ENCODE measurements at regions not wholly inside any gene's neighbourhood (a gene's known extent, or its start where the extent isn't known, plus 50 kb on each side); places are given as distances from the start of the nearest gene placed in this dataset.

- H3K36me3 ChIP-seq (ENCODE audit: control insufficient read depth in 2 of 2, insufficient read depth in 2 of 2, low read length in 1 of 2): no peaks in the 10 kb centered on the region
- no peaks in the 10 kb centered on the region for H3K27me3 ChIP-seq (ENCODE audit: control insufficient read depth in 1 of 2, insufficient read depth in 2 of 2, low read length in 2 of 2)
- H3K4me1 ChIP-seq (ENCODE audit: control insufficient read depth in 2 of 2, insufficient read depth in 2 of 2, low read length in 1 of 2): no peaks in the 10 kb centered on the region
- no peak overlapping the region for H3K27ac ChIP-seq (ENCODE audit: low read depth in 2 of 2, low read length in 1 of 2)
- H3K4me3 ChIP-seq (ENCODE audit: low read depth in 1 of 2, low read length in 2 of 2): no peak overlapping the region
- 72 to 90% methylated on average over 7 of the region's 7 CpGs for WGBS, 2 donors
- H3K9me3 ChIP-seq (ENCODE audit: control insufficient read depth in 2 of 2, insufficient read depth in 1 of 2, low read depth in 1 of 2, low read length in 1 of 2): no peaks in the 10 kb centered on the region
Measured at GRCh38 chr18:75530566-75531211, 103.2 kb upstream of the SMIM21 start.

- Histone ChIP-seq H3K36me3 (ENCODE audit: control insufficient read depth in 2 of 2, insufficient read depth in 2 of 2, low read length in 1 of 2) (no peaks in the 10 kb centered on the region), H3K4me3 (ENCODE audit: low read depth in 1 of 2, low read length in 2 of 2) (no peak overlapping the region), H3K27me3 (ENCODE audit: control insufficient read depth in 1 of 2, insufficient read depth in 2 of 2, low read length in 2 of 2) (no peaks in the 10 kb centered on the region), H3K9me3 (ENCODE audit: control insufficient read depth in 2 of 2, insufficient read depth in 1 of 2, low read depth in 1 of 2, low read length in 1 of 2) (no peaks in the 10 kb centered on the region), H3K4me1 (ENCODE audit: control insufficient read depth in 2 of 2, insufficient read depth in 2 of 2, low read length in 1 of 2) (no peaks in the 10 kb centered on the region), H3K27ac (ENCODE audit: low read depth in 2 of 2, low read length in 1 of 2) (no peak overlapping the region)
- 56 to 63% methylated on average over 4 of the region's 4 CpGs for WGBS, 2 donors
Measured at GRCh38 chr18:75530118-75530517, 102.6 kb upstream of the SMIM21 start.

- no peaks in the 10 kb centered on the region for H3K27me3 ChIP-seq (ENCODE audit: control insufficient read depth in 1 of 2, insufficient read depth in 2 of 2, low read length in 2 of 2)
- no peaks in the 10 kb centered on the region for H3K9me3 ChIP-seq (ENCODE audit: control insufficient read depth in 2 of 2, insufficient read depth in 1 of 2, low read depth in 1 of 2, low read length in 1 of 2)
- no peak overlapping the region for H3K4me3 ChIP-seq (ENCODE audit: low read depth in 1 of 2, low read length in 2 of 2)
- WGBS, 2 donors: 83 to 85% methylated on average over 8 of the region's 8 CpGs
- no peaks in the 10 kb centered on the region for H3K4me1 ChIP-seq (ENCODE audit: control insufficient read depth in 2 of 2, insufficient read depth in 2 of 2, low read length in 1 of 2)
- no peak overlapping the region for H3K27ac ChIP-seq (ENCODE audit: low read depth in 2 of 2, low read length in 1 of 2)
- H3K36me3 ChIP-seq (ENCODE audit: control insufficient read depth in 2 of 2, insufficient read depth in 2 of 2, low read length in 1 of 2): no peaks in the 10 kb centered on the region
Measured at GRCh38 chr18:75529394-75529793, 101.9 kb upstream of the SMIM21 start.

- 83% methylated on average over 6 of the region's 6 CpGs for WGBS, 2 donors
- no peaks in the 10 kb centered on the region for H3K27me3 ChIP-seq (ENCODE audit: control insufficient read depth in 1 of 2, insufficient read depth in 2 of 2, low read length in 2 of 2)
- no peaks in the 10 kb centered on the region for H3K4me1 ChIP-seq (ENCODE audit: control insufficient read depth in 2 of 2, insufficient read depth in 2 of 2, low read length in 1 of 2)
- no peaks in the 10 kb centered on the region for H3K36me3 ChIP-seq (ENCODE audit: control insufficient read depth in 2 of 2, insufficient read depth in 2 of 2, low read length in 1 of 2)
- no peaks in the 10 kb centered on the region for H3K9me3 ChIP-seq (ENCODE audit: control insufficient read depth in 2 of 2, insufficient read depth in 1 of 2, low read depth in 1 of 2, low read length in 1 of 2)
- H3K4me3 ChIP-seq (ENCODE audit: low read depth in 1 of 2, low read length in 2 of 2): no peak overlapping the region
- H3K27ac ChIP-seq (ENCODE audit: low read depth in 2 of 2, low read length in 1 of 2): no peak overlapping the region
Measured at GRCh38 chr18:75527848-75528685, 100.6 kb upstream of the SMIM21 start.

GRCh38 chr18:75526038-75526437, 98.5 kb upstream of the SMIM21 start:
- no peaks in the 10 kb centered on the region for H3K4me1 ChIP-seq (ENCODE audit: control insufficient read depth in 2 of 2, insufficient read depth in 2 of 2, low read length in 1 of 2)
- H3K4me3 ChIP-seq (ENCODE audit: low read depth in 1 of 2, low read length in 2 of 2): no peak overlapping the region
- H3K36me3 ChIP-seq (ENCODE audit: control insufficient read depth in 2 of 2, insufficient read depth in 2 of 2, low read length in 1 of 2): no peaks in the 10 kb centered on the region
- 93% methylated on average over 6 of the region's 6 CpGs for WGBS, 2 donors
- H3K27ac ChIP-seq (ENCODE audit: low read depth in 2 of 2, low read length in 1 of 2): no peak overlapping the region
- no peaks in the 10 kb centered on the region for H3K9me3 ChIP-seq (ENCODE audit: control insufficient read depth in 2 of 2, insufficient read depth in 1 of 2, low read depth in 1 of 2, low read length in 1 of 2)
- H3K27me3 ChIP-seq (ENCODE audit: control insufficient read depth in 1 of 2, insufficient read depth in 2 of 2, low read length in 2 of 2): no peaks in the 10 kb centered on the region

- Histone ChIP-seq H3K9me3 (ENCODE audit: control insufficient read depth in 2 of 2, insufficient read depth in 1 of 2, low read depth in 1 of 2, low read length in 1 of 2) (no peaks in the 10 kb centered on the region), H3K27me3 (ENCODE audit: control insufficient read depth in 1 of 2, insufficient read depth in 2 of 2, low read length in 2 of 2) (no peaks in the 10 kb centered on the region), H3K4me3 (ENCODE audit: low read depth in 1 of 2, low read length in 2 of 2) (no peak overlapping the region), H3K27ac (ENCODE audit: low read depth in 2 of 2, low read length in 1 of 2) (no peak overlapping the region), H3K36me3 (ENCODE audit: control insufficient read depth in 2 of 2, insufficient read depth in 2 of 2, low read length in 1 of 2) (no peaks in the 10 kb centered on the region), H3K4me1 (ENCODE audit: control insufficient read depth in 2 of 2, insufficient read depth in 2 of 2, low read length in 1 of 2) (no peaks in the 10 kb centered on the region)
- WGBS, 2 donors: 79 to 84% methylated on average over 7 of the region's 7 CpGs
Measured at GRCh38 chr18:75525331-75525730, 97.8 kb upstream of the SMIM21 start.

- no peaks in the 10 kb centered on the region for H3K27me3 ChIP-seq (ENCODE audit: control insufficient read depth in 1 of 2, insufficient read depth in 2 of 2, low read length in 2 of 2)
- H3K36me3 ChIP-seq (ENCODE audit: control insufficient read depth in 2 of 2, insufficient read depth in 2 of 2, low read length in 1 of 2): no peaks in the 10 kb centered on the region
- H3K4me3 ChIP-seq (ENCODE audit: low read depth in 1 of 2, low read length in 2 of 2): no peak overlapping the region
- no peaks in the 10 kb centered on the region for H3K9me3 ChIP-seq (ENCODE audit: control insufficient read depth in 2 of 2, insufficient read depth in 1 of 2, low read depth in 1 of 2, low read length in 1 of 2)
- no peaks in the 10 kb centered on the region for H3K4me1 ChIP-seq (ENCODE audit: control insufficient read depth in 2 of 2, insufficient read depth in 2 of 2, low read length in 1 of 2)
- H3K27ac ChIP-seq (ENCODE audit: low read depth in 2 of 2, low read length in 1 of 2): no peak overlapping the region
- 79 to 87% methylated on average over 7 of the region's 7 CpGs for WGBS, 2 donors
Measured at GRCh38 chr18:75524841-75525240, 97.3 kb upstream of the SMIM21 start.

- Histone ChIP-seq H3K4me3 (ENCODE audit: low read depth in 1 of 2, low read length in 2 of 2) (no peak overlapping the region), H3K36me3 (ENCODE audit: control insufficient read depth in 2 of 2, insufficient read depth in 2 of 2, low read length in 1 of 2) (no peaks in the 10 kb centered on the region), H3K27ac (ENCODE audit: low read depth in 2 of 2, low read length in 1 of 2) (no peak overlapping the region), H3K4me1 (ENCODE audit: control insufficient read depth in 2 of 2, insufficient read depth in 2 of 2, low read length in 1 of 2) (no peaks in the 10 kb centered on the region), H3K9me3 (ENCODE audit: control insufficient read depth in 2 of 2, insufficient read depth in 1 of 2, low read depth in 1 of 2, low read length in 1 of 2) (no peaks in the 10 kb centered on the region), H3K27me3 (ENCODE audit: control insufficient read depth in 1 of 2, insufficient read depth in 2 of 2, low read length in 2 of 2) (no peaks in the 10 kb centered on the region)
- WGBS, 2 donors: 93% methylated on average over 8 of the region's 8 CpGs
Measured at GRCh38 chr18:75524181-75524580, 96.7 kb upstream of the SMIM21 start.

- Histone ChIP-seq H3K9me3 (ENCODE audit: control insufficient read depth in 2 of 2, insufficient read depth in 1 of 2, low read depth in 1 of 2, low read length in 1 of 2) (no peaks in the 10 kb centered on the region), H3K27ac (ENCODE audit: low read depth in 2 of 2, low read length in 1 of 2) (no peak overlapping the region), H3K4me3 (ENCODE audit: low read depth in 1 of 2, low read length in 2 of 2) (no peak overlapping the region), H3K36me3 (ENCODE audit: control insufficient read depth in 2 of 2, insufficient read depth in 2 of 2, low read length in 1 of 2) (no peaks in the 10 kb centered on the region), H3K27me3 (ENCODE audit: control insufficient read depth in 1 of 2, insufficient read depth in 2 of 2, low read length in 2 of 2) (no peaks in the 10 kb centered on the region), H3K4me1 (ENCODE audit: control insufficient read depth in 2 of 2, insufficient read depth in 2 of 2, low read length in 1 of 2) (no peaks in the 10 kb centered on the region)
- 82 to 89% methylated on average over 12 of the region's 12 CpGs for WGBS, 2 donors
Measured at GRCh38 chr18:75521816-75522215, 94.3 kb upstream of the SMIM21 start.

- Histone ChIP-seq H3K4me3 (ENCODE audit: low read depth in 1 of 2, low read length in 2 of 2) (no peak overlapping the region), H3K27me3 (ENCODE audit: control insufficient read depth in 1 of 2, insufficient read depth in 2 of 2, low read length in 2 of 2) (no peaks in the 10 kb centered on the region), H3K36me3 (ENCODE audit: control insufficient read depth in 2 of 2, insufficient read depth in 2 of 2, low read length in 1 of 2) (no peaks in the 10 kb centered on the region), H3K27ac (ENCODE audit: low read depth in 2 of 2, low read length in 1 of 2) (no peak overlapping the region), H3K4me1 (ENCODE audit: control insufficient read depth in 2 of 2, insufficient read depth in 2 of 2, low read length in 1 of 2) (no peaks in the 10 kb centered on the region), H3K9me3 (ENCODE audit: control insufficient read depth in 2 of 2, insufficient read depth in 1 of 2, low read depth in 1 of 2, low read length in 1 of 2) (peaks cover 0 to 2% of the 10 kb centered on the region in 2 donors)
- 87 to 92% methylated on average over 3 of the region's 3 CpGs for WGBS, 2 donors
Measured at GRCh38 chr18:75518007-75518406, 90.5 kb upstream of the SMIM21 start.
